NCI-H2227 (cell line): ENCODE measurements at regions not wholly inside any gene's neighbourhood (a gene's known extent, or its start where the extent isn't known, plus 50 kb on each side); places are given as distances from the start of the nearest gene placed in this dataset.

Experiments used
- DNase-seq: peaks from one replicate; lab custom pipeline; 2025; ENCODE audit not compliant: unreplicated experiment; lab: John Stamatoyannopoulos, UW

DNA sequence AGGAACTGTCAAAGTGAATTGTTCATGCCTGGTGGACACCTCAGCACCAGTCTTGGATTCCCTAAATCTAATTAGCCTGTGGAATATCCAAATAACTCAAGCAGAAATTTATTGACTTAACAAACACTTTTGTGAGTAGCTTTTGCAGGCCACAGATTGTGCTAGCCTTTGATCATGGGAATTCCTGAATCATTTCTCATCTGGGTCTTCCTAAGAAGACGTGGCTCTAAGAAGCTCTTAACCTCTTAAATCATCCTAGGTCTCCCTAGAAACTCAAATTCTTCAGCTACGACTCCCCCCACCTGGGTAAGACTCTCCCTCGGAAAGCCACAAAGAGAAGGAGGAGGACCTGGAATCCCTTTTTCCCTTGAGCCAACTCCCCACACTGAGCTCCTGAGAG lies 53.8 kb upstream of the PSEN2 start:
- DNase-seq: no peak

- DNase-seq: peak; percentile 14
Observed at GRCh38 chr1:226814751-226815537, 55.5 kb upstream of the PSEN2 start.

DNA sequence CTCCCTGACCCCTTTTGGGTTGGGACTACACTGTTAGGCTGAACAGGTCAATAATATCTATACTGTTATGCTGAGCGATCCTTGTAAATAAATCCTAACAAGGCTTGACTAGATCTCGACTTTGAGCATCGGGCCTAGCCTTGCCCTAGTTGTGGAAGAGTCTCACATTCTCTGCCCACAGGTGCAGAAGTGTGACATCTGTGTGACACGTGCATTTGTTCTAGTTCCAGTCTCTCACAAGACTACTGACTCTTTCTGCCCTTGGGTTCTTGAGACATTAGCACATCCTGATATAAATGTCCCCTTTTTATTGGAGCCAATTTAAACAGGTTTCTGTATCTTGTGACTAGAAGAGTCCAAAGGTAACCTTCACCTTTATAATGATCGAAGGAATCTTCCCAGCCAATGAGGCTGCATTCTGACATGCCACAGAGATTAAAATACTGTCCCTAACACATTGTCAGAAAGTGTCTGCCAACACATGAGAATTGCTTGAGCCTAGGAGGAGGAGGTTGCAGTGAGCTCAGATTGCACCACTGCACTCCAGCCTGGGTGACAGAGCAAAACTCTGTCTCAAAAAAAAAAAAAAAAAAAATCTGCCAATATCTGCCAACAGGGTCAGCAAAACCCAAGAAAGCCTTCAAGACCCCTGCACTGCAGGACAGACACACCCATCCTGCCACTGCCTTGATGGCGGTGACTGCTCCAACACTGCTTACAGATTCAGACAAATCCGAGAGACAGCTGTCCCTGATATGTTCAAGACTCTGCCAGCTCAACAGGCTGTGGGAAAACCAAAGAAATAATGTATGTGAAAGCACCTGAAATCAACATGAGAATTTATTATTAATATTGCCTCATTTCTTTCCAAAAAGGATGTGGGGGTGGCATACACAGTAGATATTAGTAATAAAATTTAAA lies 56.5 kb upstream of the PSEN2 start:
- DNase-seq: no peak

DNA sequence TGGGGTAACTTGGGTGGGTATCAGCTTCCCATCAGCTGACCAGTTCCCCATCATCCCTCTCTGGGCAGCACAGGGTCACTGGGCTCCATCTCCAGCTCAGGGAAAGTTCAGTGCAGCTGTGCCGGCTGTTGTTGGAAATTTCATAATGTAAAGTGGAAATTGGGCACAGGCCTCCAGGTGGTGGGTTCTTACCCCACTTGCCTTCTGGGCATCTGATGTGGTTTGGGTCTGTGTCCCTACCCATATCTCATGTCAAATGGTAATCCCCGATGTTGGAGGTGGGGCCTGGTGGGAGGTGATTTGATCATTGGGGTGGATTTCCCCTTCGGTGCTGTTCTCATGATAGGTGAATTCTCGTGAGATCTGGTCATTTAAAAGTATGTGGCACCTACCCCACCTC lies 59.7 kb upstream of the PSEN2 start:
- DNase-seq: no peak

- DNase-seq: no peak
Observed at GRCh38 chr1:226809785-226810571, 60.4 kb upstream of the PSEN2 start.

DNA sequence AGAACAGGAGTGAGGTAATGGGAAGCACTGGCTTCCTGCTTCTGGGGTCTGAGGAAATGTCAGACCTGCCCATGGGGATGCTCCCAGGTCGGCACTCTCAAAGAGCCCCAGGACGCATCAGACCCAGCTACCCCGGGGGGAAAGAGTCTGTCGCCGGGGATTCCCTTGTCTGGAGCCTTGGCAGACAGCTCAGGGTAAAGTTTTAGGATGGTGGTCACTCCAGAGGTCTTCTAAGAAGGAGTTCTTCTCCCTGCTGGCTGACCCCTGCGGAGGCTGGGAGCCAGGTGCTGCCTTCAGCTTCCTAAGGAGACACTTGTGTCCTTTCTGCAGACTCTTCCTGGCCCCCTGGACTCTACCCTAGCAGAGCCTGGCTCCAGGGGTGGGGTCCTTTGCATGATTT lies 61.9 kb upstream of the PSEN2 start:
- no peak for DNase-seq

DNA sequence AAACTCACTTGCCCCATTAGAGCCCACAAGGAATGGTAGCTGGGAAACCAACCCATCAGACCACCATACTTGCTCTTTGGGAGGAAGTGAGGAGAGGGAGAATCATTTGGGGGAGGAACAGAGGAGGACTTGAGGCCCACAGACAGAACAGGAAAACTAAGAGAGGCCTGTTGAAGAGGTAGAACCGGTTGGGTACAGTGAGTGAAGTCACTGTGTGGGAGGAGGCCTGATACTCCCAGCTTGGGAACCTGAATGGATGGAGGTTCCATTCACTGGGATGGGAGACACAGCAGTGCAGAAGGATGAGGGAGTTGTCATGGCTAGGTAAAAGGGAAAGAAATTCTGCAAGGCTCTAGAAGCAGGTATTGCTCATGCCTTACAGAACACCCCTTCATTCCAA lies 63.4 kb upstream of the PSEN2 start:
- DNase-seq: no peak

DNA sequence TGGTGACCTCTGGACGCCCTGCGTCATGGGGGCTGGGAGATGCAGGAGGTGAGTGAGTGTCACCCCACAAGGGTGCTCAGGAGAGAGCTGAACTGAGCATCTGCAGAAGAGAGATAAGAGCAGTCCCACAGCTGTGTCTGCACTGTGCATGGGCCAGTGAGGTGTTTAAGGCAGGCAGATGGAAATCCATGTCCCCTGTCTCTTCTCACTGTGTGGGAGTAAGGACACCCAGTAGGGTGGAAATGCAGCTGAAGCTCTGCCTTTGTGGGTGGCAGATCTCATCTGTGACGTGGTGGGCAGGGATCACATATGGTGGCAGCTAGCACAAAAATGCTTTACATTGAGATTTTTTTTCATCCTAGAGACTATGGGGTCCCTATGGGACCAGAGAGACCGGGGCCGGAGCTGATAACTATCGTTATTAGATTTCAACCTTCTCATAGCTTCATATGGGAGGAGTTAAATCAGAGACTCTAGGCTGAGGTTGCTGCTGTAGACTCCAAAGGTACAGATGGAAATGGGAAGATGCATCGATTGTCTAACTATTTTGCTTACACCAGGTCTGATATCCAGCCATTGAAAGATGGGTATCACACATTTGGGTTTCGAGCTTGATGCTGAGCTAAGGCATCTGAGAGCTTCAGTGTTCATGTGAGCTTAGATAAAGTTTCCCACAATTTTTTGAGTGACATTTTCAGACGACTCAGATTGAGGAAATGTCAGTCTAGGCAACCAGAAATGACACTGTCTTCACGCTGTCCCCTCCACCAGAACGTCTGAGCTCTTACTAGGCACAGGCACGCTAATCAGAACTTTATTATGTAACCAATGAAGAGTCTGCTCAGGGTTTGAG lies 65.3 kb upstream of the PSEN2 start:
- no peak for DNase-seq

- DNase-seq: no peak
Observed at GRCh38 chr1:226800763-226801380, 61.8 kb upstream of the ITPKB start.

GRCh38 chr1:226799634-226800281 lies 60.7 kb upstream of the ITPKB start:
- DNase-seq: no peak

DNA sequence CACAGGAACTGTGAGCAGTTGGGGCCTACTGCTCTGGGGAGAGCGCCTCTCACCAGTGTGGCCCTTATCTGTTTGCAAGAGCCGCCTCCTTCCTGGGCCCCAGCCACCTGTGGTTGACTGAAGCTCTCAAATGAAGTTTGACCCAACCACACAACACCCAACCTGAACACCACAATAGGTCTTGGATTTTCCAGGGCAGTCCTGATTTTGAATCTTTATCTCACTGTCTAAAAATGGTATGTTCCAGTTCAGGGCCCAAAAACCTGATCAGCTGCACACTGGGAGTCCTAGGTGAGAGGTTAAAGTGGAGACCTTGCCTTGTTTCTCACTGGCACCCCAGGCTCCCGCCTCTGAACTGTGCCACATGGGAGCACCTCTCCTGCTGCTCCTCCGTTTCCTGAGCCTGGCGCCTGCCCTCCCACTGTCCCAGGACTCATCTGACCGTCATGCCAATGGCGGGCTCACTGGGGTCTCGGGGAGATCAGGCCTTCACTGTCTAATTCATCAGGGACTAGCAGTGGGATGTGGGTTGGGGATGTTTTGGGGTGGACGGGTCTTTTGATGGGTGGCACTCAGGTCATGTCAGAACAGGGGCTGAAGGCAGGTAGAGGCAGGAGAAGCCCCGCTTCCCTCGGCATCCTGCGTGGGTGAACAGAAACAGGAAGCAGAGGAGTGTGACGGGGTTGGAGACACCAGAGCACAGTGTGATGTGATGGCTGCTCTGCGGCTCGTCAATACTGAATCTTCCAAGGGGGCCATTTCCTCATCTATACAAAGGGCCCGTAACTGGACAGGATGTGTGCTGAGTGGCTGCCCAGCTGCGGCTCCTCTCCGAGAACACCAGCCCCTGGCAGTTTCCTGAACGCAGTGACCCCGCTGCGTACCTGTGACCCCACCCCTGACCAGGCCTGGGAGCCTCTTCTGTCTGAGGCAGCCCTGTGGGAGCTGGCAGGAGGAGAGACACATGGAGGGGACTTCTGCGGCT lies 59.6 kb upstream of the ITPKB start:
- DNase-seq: no peak

- DNase-seq: no peak
Observed at GRCh38 chr1:226797151-226797550, 58.1 kb upstream of the ITPKB start.

- DNase-seq: no peak
Observed at GRCh38 chr1:226793620-226794276, 54.7 kb upstream of the ITPKB start.

DNA sequence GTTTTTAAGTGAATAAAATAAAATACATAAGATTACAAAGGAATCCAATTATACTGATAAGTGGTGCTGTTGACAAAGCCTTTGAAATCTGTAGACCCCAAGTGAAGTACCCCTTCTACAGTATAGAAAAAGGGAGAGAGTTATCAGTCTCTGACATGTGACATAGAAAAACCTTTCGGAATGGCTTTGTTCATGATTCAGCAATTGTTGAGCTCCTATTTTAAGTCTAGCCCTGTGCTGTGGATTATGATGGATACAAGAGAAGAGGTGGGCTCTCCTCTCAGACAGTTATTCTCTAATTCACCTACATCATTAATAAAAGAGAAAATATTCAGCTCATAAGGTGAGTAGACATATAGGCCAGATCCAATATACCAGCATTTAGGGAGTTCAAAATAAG lies 53.3 kb upstream of the ITPKB start:
- DNase-seq: no peak

DNA sequence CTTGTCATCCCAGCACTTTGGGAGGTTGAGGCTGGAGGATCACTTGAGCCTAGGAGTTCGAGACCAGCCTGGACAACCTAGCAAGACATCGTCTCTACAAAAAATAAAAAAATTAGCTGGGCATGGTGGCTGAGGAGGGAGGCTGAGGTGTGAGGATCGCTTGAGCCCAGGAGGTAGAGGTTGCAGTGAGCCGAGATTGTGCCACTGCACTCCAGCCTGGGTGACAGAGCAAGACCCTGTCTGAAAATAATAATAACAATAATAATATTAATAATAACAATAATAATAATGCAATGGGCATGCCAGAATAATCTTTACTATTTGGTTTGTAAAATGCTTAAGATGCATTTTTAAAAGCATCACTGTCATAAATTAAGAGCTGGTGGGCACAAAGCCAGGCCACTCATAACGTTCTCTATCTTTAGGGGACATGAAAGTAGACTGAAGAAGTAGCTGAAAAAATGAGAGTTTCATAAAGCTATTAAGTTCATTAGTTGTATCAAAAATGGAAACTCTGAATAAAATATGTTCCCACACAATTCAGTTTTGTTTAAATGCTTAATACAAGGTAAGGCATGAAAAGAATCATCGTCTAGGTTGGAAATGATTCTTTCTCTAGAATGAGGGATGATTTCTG lies 51.6 kb upstream of the ITPKB start:
- no peak for DNase-seq

DNA sequence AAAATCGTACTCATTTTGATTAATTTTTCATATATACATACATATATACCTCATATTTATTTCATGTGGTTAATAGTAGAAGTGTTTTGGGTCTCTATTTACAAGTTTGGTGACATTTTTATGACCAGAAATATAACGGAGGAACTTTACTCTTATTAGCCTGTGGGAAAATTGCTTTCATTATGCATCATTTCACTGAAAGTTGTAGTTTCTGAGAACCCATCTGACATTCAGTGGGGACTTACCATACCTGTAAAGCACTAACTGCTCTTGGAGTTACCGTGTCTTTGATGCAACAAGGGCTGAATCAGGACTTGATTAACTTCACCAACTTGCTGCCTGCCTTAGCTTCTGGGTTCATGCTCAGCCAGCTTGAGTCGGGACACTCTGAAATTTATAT lies 49.9 kb upstream of the ITPKB start:
- no peak for DNase-seq
